Testis (tissue), 2 donors: ENCODE measurements at regions not wholly inside any gene's neighbourhood (a gene's known extent, or its start where the extent isn't known, plus 50 kb on each side); places are given as distances from the start of the nearest gene placed in this dataset.
"Not testable (repeated sequence)": the region's sequence is repeated elsewhere in the genome, so short reads cannot be mapped to it uniquely, and the experiment has no call there.

Experiments used
- DNase-seq: peaks from one replicate; pipeline ENCODE4 v3.0.0-alpha.2; 2019
- H3K27ac ChIP-seq, 2 donors: fragments of 200-600 bp; sonication (generic); one replicate each; pipeline ENCODE4 v1.5.1; 2019
- H3K27me3 ChIP-seq: fragments of 200-600 bp; sonication (generic); one replicate; pipeline ENCODE4 v1.5.1; 2019
- H3K36me3 ChIP-seq: fragments of 200-600 bp; sonication (generic); one replicate; pipeline ENCODE4 v1.5.1; 2017; ENCODE audit warnings: low read depth; ENCODE audit errors: missing control alignments
- H3K4me1 ChIP-seq: fragments of 200-600 bp; sonication (generic); one replicate; pipeline ENCODE4 v1.5.1; 2019
- H3K4me3 ChIP-seq, 2 donors: fragments of 200-600 bp; sonication (generic); one replicate each; pipeline ENCODE4 v1.5.1; 2017 to 2019
- H3K9me3 ChIP-seq: fragments of 200-600 bp; sonication (generic); one replicate; pipeline ENCODE4 v1.5.1; 2017
- POLR2A ChIP-seq: fragments of 450-650 bp; IDR thresholded peaks from one replicate; pipeline ENCODE4 v1.6.1; 2017; ENCODE audit warnings: antibody characterized with exemption, mild to moderate bottlenecking, moderate library complexity
- WGBS, 2 donors: methylation state at CpG; one replicate each; pipeline ENCODE4 v1.1.5; 2018; 5-methylcytosine and 5-hydroxymethylcytosine counted together
- intact Hi-C: fragments of 100-400 bp; cut with DNase I; formaldehyde crosslinking; loops from one replicate; pipeline ENCODE4 v1.15.1; 2023; ENCODE audit warnings: low total_unique reads
- TF ChIP-seq, protein P1 (sequence below), 3 experiments: fragments of 450-650 bp in 2 of 3; fragments of 200-600 bp in 1 of 3; sonication (generic) in 1 of 3; IDR thresholded peaks; one replicate each; pipeline ENCODE4 v1.5.1; 2016 to 2019; ENCODE audit warnings: antibody characterized with exemption in 3 of 3, mild to moderate bottlenecking in 2 of 3, moderate library complexity in 1 of 3

DNA sequence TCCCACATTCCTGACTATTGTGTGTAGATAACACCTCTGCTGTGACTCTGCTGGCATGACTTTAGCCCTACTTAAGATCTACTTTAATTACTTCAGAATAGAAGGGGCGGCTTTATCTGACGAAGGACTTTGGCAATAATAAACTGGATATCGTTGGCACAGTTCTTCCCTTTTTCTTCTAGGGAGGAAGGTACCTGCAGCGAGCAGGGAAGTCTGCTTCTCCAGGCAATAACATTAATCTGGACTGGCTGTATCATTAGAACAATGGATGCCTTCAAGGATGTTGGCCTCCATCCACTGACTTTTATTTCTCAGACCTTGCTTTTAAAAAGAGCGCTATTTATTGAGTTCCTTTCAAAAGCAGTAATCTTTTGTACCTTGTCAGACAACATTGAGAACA is 172.6 kb upstream of the THSD7A start:
- WGBS, 2 donors, result 64 to 66% methylated on average over 5 of the region's 5 CpGs
- no peak for TF ChIP-seq POLR2A
- TF ChIP-seq, protein P1, sequence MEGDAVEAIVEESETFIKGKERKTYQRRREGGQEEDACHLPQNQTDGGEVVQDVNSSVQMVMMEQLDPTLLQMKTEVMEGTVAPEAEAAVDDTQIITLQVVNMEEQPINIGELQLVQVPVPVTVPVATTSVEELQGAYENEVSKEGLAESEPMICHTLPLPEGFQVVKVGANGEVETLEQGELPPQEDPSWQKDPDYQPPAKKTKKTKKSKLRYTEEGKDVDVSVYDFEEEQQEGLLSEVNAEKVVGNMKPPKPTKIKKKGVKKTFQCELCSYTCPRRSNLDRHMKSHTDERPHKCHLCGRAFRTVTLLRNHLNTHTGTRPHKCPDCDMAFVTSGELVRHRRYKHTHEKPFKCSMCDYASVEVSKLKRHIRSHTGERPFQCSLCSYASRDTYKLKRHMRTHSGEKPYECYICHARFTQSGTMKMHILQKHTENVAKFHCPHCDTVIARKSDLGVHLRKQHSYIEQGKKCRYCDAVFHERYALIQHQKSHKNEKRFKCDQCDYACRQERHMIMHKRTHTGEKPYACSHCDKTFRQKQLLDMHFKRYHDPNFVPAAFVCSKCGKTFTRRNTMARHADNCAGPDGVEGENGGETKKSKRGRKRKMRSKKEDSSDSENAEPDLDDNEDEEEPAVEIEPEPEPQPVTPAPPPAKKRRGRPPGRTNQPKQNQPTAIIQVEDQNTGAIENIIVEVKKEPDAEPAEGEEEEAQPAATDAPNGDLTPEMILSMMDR (IDR thresholded peaks at IDR 0.05), result no peak
- intact Hi-C loops, result no loop called here
- Histone ChIP-seq H3K4me3 (no peak overlapping the region), H3K9me3 (no peaks in the 10 kb centered on the region), H3K27me3 (no peaks in the 10 kb centered on the region), H3K36me3 (no peaks in the 10 kb centered on the region), H3K27ac (no peak overlapping the region), H3K4me1 (no peaks in the 10 kb centered on the region)
- no peak for DNase-seq

DNA sequence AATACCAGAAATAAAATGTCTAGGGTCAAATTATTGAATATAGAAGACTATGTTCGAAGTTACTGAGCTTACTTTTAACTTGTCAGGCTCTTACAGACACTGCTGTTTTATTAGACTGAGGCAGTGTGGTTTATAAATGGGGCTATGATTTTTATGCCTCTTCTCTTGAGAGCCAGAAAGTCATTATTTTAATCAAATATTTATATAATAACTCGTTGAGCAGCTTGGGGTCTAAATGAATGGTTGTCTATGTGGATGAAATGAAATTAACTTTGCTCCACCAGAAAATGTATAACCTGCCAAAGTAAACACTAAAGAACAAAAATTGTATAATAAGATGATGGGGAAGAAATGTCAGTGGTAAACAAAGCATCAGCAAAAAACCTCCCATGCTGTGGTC is 175.6 kb upstream of the THSD7A start:
- H3K27ac ChIP-seq, result no peak overlapping the region

DNA sequence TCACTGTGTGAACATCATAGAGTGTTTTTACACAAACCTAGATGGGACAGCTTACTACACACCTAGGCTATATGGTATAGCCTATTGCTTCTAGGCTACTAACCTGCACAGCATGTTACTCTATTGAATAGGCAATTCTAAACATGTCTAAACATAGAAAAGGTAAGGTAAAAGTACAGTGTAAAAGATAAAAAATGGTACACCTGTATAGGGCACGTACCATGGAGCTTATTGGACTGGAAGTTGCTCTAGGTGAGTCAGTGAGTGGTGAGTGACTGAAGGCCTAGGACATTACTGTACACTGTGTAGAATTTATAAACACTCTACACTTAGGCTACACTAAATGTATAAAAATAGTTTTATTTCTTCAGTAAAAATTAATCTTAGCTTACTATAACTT is 182.0 kb upstream of the THSD7A start:
- TF ChIP-seq, protein P1 (IDR thresholded peaks at IDR 0.05), result no peak
- TF ChIP-seq POLR2A, result no peak
- Histone ChIP-seq H3K4me3 (no peak overlapping the region), H3K36me3 (no peaks in the 10 kb centered on the region), H3K27me3 (no peaks in the 10 kb centered on the region), H3K9me3 (no peaks in the 10 kb centered on the region), H3K4me1 (peaks cover 4% of the 10 kb centered on the region), H3K27ac (no peak overlapping the region)
- 92 to 93% methylated on average over 1 of the region's 1 CpG for WGBS, 2 donors
- intact Hi-C loops, result no loop called here
- DNase-seq, result no peak

More for the DNA sequence above, 175.6 kb upstream of the THSD7A start:
- TF ChIP-seq, protein P1 (IDR thresholded peaks at IDR 0.05), result no peak
- no peak for TF ChIP-seq POLR2A
- peaks cover 3% of the 10 kb centered on the region for H3K4me1 ChIP-seq
- intact Hi-C loops, result no loop called here
- 49 to 55% methylated on average over 2 of the region's 2 CpGs for WGBS, 2 donors
- H3K27me3 ChIP-seq, result no peaks in the 10 kb centered on the region
- H3K36me3 ChIP-seq, result no peaks in the 10 kb centered on the region
- no peak overlapping the region for H3K4me3 ChIP-seq
- DNase-seq, result no peak
- no peaks in the 10 kb centered on the region for H3K9me3 ChIP-seq

DNA sequence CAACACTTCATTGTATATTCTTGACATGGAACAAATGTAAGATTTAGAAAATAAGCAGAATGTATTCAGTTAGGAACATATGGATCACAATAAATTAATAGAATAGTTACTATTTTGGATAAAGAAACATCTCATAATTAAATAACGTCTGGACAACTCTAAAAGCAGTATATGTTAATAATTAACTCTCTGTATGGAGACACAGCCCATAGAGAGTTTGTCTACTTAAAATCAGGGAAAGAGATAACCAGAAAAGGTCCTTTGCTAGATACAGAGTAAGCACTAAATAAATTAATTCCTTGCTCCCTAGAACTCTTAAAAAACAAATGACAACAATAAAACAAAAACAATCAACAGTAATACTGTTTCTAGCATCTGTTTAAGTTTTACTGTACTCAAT is 184.4 kb upstream of the THSD7A start:
- no peak overlapping the region for H3K4me3 ChIP-seq
- H3K36me3 ChIP-seq, result no peaks in the 10 kb centered on the region
- no peaks in the 10 kb centered on the region for H3K27me3 ChIP-seq
- intact Hi-C loops, result no loop called here
- no peak overlapping the region for H3K27ac ChIP-seq
- TF ChIP-seq POLR2A, result no peak
- TF ChIP-seq, protein P1 (IDR thresholded peaks at IDR 0.05), result no peak
- no peaks in the 10 kb centered on the region for H3K9me3 ChIP-seq
- no peak for DNase-seq
- peaks cover 4% of the 10 kb centered on the region for H3K4me1 ChIP-seq
- 58 to 63% methylated on average over 1 of the region's 1 CpG for WGBS, 2 donors

DNA sequence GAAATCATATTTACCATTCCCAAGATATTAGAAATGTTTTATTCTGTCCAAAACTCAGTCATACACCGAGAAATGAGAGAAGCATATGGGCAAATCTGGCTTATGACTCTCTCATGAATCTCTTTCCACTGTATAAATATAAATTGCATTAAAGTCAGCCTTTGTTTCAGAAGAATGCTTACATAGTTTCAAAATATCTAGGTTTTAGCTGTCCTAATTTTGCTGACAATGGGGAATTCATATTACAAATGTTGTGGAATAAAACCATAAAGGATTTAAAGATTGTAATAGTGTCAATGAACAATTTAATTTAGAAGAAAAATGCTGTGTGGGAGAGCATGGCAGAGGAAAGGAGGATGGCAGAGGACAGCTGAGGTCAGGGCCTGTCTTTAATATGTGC is 185.0 kb upstream of the THSD7A start:
- Histone ChIP-seq H3K4me1 (peaks cover 4% of the 10 kb centered on the region), H3K27me3 (no peaks in the 10 kb centered on the region), H3K9me3 (no peaks in the 10 kb centered on the region), H3K27ac (no peak overlapping the region), H3K36me3 (no peaks in the 10 kb centered on the region), H3K4me3 (no peak overlapping the region)
- WGBS, 2 donors, result 53 to 66% methylated on average over 1 of the region's 1 CpG
- intact Hi-C loops, result no loop called here
- TF ChIP-seq POLR2A, result no peak
- TF ChIP-seq, protein P1 (IDR thresholded peaks at IDR 0.05), result no peak
- no peak for DNase-seq

DNA sequence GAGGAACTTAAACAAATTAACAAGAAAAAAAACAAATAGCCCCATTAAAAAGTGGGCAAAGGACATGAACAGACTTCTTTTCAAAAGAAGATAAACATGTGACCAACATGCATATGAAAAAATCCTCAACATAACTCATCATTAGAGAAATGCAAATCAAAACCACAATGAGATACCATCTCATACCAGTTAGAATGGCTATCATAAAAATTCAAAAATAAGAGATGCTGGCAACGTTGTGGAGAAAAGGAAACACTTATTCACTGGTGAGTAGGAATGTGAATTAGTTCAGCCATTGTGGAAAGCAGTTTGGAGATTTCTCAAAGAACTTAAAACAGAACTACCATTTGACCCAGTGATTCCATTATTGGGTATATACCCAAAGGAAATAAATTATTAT is 189.1 kb upstream of the TMEM106B start:
- intact Hi-C loops, H3K27me3 ChIP-seq, H3K9me3 ChIP-seq, H3K4me3 ChIP-seq, H3K36me3 ChIP-seq, H3K27ac ChIP-seq, DNase-seq, H3K4me1 ChIP-seq: not testable (repeated sequence)
- WGBS, 2 donors, result 75 to 93% methylated on average over 1 of the region's 1 CpG
